ENCODE measurements at regions not wholly inside any gene's neighbourhood (a gene's known extent, or its start where the extent isn't known, plus 50 kb on each side); places are given as distances from the start of the nearest gene placed in this dataset.

- Histone ChIP-seq H3K4me2 (ENCODE audit: control insufficient read depth, extremely low read depth, insufficient read depth, low read depth, low read length) (no peak overlapping the region), H3K27ac (ENCODE audit: control insufficient read depth, insufficient read depth, low read length) (no peak overlapping the region), H3K9ac (ENCODE audit: control insufficient read depth, extremely low read depth, insufficient read depth, low read length) (no peak overlapping the region), H3K4me3 (ENCODE audit: control insufficient read depth in 2 of 3, extremely low read depth in 1 of 3, insufficient read depth in 2 of 3, low read depth in 1 of 3, low read length in 3 of 3) (no peak overlapping the region), H2AFZ (ENCODE audit: control insufficient read depth, low read length) (no peak overlapping the region), H3K4me1 (ENCODE audit: control insufficient read depth, extremely low read depth, insufficient read depth, low read length) (no peaks in the 10 kb centered on the region), H4K20me1 (ENCODE audit: control insufficient read depth, extremely low read depth, insufficient read depth, low read length) (no peaks in the 10 kb centered on the region), H3K27me3 (ENCODE audit: control insufficient read depth, extremely low read depth, insufficient read depth, low read length) (no peaks in the 10 kb centered on the region), H3K79me2 (ENCODE audit: control insufficient read depth, insufficient read depth, low read length) (no peaks in the 10 kb centered on the region), H3K9me3 (ENCODE audit: control insufficient read depth, low read depth, low read length) (no peaks in the 10 kb centered on the region), H3K9me1 (ENCODE audit: control insufficient read depth, extremely low read depth, insufficient read depth, low read length) (no peaks in the 10 kb centered on the region), H3K36me3 (ENCODE audit: control insufficient read depth in 2 of 2, extremely low read depth in 1 of 2, insufficient read depth in 2 of 2, low read length in 2 of 2) (no peaks in the 10 kb centered on the region)
- FAIRE-seq (no peak), DNase-seq (ENCODE audit: low read depth, low spot score) (no peak)
- dilution Hi-C loops (cut with MboI; ENCODE audit: extremely low pct_ligation_motif_present, low sequenced_read_pairs) = no loop called here
- TF ChIP-seq, protein P1, sequence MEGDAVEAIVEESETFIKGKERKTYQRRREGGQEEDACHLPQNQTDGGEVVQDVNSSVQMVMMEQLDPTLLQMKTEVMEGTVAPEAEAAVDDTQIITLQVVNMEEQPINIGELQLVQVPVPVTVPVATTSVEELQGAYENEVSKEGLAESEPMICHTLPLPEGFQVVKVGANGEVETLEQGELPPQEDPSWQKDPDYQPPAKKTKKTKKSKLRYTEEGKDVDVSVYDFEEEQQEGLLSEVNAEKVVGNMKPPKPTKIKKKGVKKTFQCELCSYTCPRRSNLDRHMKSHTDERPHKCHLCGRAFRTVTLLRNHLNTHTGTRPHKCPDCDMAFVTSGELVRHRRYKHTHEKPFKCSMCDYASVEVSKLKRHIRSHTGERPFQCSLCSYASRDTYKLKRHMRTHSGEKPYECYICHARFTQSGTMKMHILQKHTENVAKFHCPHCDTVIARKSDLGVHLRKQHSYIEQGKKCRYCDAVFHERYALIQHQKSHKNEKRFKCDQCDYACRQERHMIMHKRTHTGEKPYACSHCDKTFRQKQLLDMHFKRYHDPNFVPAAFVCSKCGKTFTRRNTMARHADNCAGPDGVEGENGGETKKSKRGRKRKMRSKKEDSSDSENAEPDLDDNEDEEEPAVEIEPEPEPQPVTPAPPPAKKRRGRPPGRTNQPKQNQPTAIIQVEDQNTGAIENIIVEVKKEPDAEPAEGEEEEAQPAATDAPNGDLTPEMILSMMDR (optimal IDR thresholded peaks at IDR 0.05 in 1 of 3, IDR thresholded peaks at IDR 0.05 in 1 of 3, conservative IDR thresholded peaks at IDR 0.05 in 1 of 3; ENCODE audit: extremely low read depth in 1 of 3, insufficient read depth in 2 of 3, low read length in 3 of 3) = no peak
- no peak for TF ChIP-seq EZH2 (IDR thresholded peaks at IDR 0.05; ENCODE audit: low read length)
These were observed 295.1 kb downstream of the SHOX2 start for GRCh38 chr3:157810924-157811718.

GRCh38 chr3:157807280-157807679, 298.9 kb downstream of the SHOX2 start:
- Histone ChIP-seq H4K20me1 (ENCODE audit: control insufficient read depth, extremely low read depth, insufficient read depth, low read length) (no peaks in the 10 kb centered on the region), H3K9ac (ENCODE audit: control insufficient read depth, extremely low read depth, insufficient read depth, low read length) (no peak overlapping the region), H3K4me1 (ENCODE audit: control insufficient read depth, extremely low read depth, insufficient read depth, low read length) (no peaks in the 10 kb centered on the region), H3K9me3 (ENCODE audit: control insufficient read depth, low read depth, low read length) (no peaks in the 10 kb centered on the region), H3K36me3 (ENCODE audit: control insufficient read depth in 2 of 2, extremely low read depth in 1 of 2, insufficient read depth in 2 of 2, low read length in 2 of 2) (no peaks in the 10 kb centered on the region), H3K9me1 (ENCODE audit: control insufficient read depth, extremely low read depth, insufficient read depth, low read length) (no peaks in the 10 kb centered on the region), H3K27ac (ENCODE audit: control insufficient read depth, insufficient read depth, low read length) (no peak overlapping the region), H3K79me2 (ENCODE audit: control insufficient read depth, insufficient read depth, low read length) (no peaks in the 10 kb centered on the region), H3K4me2 (ENCODE audit: control insufficient read depth, extremely low read depth, insufficient read depth, low read depth, low read length) (no peak overlapping the region), H3K27me3 (ENCODE audit: control insufficient read depth, extremely low read depth, insufficient read depth, low read length) (no peaks in the 10 kb centered on the region), H3K4me3 (ENCODE audit: control insufficient read depth in 2 of 3, extremely low read depth in 1 of 3, insufficient read depth in 2 of 3, low read depth in 1 of 3, low read length in 3 of 3) (no peak overlapping the region), H2AFZ (ENCODE audit: control insufficient read depth, low read length) (no peak overlapping the region)
- FAIRE-seq (peak; percentile 41), DNase-seq (ENCODE audit: low read depth, low spot score) (no peak)
- dilution Hi-C loops (cut with MboI; ENCODE audit: extremely low pct_ligation_motif_present, low sequenced_read_pairs) = no loop called here
- TF ChIP-seq EZH2 (IDR thresholded peaks at IDR 0.05; ENCODE audit: low read length) = no peak
- TF ChIP-seq, protein P1 (optimal IDR thresholded peaks at IDR 0.05 in 1 of 3, IDR thresholded peaks at IDR 0.05 in 1 of 3, conservative IDR thresholded peaks at IDR 0.05 in 1 of 3; ENCODE audit: extremely low read depth in 1 of 3, insufficient read depth in 2 of 3, low read length in 3 of 3) = no peak
